ENCODE measurements at regions not wholly inside any gene's neighbourhood (a gene's known extent, or its start where the extent isn't known, plus 50 kb on each side); places are given as distances from the start of the nearest gene placed in this dataset.

DNA sequence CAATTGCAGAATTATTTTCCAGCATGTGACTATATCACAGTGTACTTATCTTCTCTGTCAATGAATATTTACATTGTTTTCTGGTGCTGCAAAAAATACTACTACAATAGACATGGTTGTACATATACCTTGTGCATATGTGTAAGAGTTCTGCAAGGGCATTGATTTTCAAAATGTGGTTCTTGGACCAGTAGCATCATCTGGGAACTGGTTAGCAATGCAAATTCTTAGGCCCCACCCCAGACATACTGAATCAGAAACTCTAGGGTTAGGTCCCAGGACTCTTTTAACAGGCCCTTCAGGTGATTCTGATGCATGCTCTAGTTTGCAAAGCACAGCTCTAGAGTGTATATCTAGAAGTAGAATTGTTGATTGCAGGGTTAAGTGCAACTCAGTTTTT lies 292.3 kb downstream of the ZNF621 start:
- DNase-seq (ENCODE audit: low read depth in 2 of 2) = no peak

DNA sequence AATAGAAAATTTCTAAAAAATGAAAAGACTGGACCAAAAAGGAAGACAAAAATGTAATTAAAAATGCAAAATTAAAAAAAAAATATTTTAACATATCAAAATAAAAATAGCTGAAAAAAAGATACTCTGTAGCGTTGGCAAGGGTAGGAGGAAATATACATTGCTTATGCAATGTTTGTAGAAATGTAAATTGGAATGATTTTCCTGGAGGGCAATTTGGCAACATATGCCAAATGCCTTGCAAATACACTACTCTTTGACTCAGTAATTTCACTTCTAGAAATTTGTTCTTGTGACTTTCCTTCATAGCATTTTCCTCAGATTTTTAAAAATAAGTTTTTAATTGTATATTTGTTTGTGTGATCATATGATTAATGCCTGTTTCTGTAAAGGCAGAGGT lies 296.6 kb downstream of the ZNF621 start:
- DNase-seq (ENCODE audit: low read depth in 2 of 2) = no peak

GRCh38 chr3:40827226-40827625 lies 302.5 kb downstream of the ZNF621 start:
- no peak for DNase-seq (ENCODE audit: low read depth in 2 of 2)

- DNase-seq (ENCODE audit: low read depth in 2 of 2) = no peak
Measured at GRCh38 chr3:40827942-40828688, 303.4 kb downstream of the ZNF621 start.

DNA sequence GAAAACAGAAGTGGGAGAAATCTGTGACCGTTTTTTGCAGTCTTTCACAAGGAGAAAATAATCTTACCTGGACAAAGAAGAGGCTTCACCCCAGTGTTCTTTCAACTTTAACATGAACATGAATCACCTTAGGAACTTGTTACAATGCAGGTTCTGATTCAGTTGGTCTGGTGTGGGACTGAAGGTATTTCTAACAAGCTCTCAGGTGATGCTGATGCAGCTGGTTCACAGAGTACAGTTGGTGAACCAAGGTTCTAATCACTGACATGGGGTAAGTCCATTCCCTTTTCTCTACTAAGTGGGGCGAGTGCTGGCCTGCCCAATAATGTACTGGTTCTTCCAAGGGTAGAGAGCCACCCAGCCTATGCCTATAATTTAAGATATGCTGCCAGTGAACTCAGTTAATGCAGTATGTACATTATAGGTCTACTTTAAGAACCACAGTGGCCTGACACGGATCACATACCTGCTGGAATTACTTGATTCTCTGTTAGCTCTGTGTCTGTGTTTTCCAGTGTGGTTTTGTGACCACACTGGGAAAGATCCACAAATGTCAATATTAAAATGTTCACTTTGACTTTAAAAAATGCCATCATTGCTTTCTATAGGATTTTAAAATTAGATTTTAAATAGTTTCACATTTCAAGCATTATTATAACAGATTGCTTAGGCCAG lies 304.1 kb downstream of the ZNF621 start:
- no peak for DNase-seq (ENCODE audit: low read depth in 2 of 2)

- DNase-seq (ENCODE audit: low read depth in 2 of 2) = no peak
Measured at GRCh38 chr3:40829876-40830275, 305.1 kb downstream of the ZNF621 start.

- no peak for DNase-seq (ENCODE audit: low read depth in 2 of 2)
Measured at GRCh38 chr3:40837300-40837699, 312.5 kb downstream of the ZNF621 start.

DNA sequence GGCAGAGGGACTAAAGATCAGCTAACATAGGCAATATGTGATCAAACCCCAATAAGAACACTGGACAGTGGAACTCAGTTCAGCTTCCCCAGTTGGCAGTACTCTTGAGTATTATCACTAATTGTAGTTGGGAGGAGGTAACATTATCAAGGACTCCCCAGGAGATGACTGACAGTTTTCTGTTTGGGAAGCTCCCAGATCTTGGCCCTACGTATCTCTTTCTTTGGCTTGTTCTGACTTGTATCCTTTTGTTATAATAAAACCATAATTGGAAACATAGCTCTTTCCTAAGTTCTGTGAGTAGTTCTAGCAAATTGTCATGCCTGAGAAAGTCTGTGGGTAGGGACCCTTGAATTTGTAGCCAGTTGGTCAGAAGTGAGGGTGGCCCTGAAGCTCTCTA lies 316.4 kb downstream of the ZNF621 start:
- no peak for DNase-seq (ENCODE audit: low read depth in 2 of 2)

GRCh38 chr3:40841570-40842109 lies 316.9 kb downstream of the ZNF621 start:
- no peak for DNase-seq (ENCODE audit: low read depth in 2 of 2)

GRCh38 chr3:40842714-40843113 lies 318.0 kb downstream of the ZNF621 start:
- no peak for DNase-seq (ENCODE audit: low read depth in 2 of 2)

GRCh38 chr3:40843208-40843624 lies 318.5 kb downstream of the ZNF621 start:
- DNase-seq (ENCODE audit: low read depth in 2 of 2) = no peak

DNA sequence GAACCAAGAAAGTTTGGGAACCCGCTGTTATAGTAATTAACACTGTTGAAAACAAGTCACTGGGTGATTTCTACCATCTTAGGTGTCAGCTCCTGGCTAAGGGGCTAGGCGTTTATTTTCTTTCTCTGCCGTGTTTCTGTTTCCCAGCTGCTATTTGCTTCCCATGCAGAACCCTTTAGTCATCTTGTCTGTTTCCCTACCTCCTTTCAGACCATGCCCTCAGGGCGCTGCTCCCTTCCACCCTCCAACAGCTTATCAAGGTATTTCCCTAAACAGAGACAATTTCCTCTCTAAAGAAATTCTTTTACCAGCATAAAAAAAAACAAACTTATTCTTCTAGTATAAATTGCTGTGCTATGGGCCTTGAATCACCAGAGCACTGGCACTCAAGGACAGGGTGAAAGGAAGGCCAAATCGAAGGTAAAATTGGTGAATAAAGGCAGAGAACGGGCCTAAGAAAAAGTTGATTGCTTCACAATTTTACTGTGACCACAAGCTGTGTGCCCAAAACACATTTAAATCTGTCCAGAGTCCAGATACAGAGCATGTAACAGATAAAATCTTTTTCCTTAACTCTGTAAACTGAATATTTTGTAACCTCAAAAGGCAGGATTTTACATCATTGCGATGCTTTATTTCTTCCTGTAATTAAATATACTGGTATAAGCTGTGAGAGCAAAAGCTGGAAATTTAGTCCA lies 319.2 kb downstream of the ZNF621 start:
- no peak for DNase-seq (ENCODE audit: low read depth in 2 of 2)

- no peak for DNase-seq (ENCODE audit: low read depth in 2 of 2)
Measured at GRCh38 chr3:40844896-40845295, 320.1 kb downstream of the ZNF621 start.

DNA sequence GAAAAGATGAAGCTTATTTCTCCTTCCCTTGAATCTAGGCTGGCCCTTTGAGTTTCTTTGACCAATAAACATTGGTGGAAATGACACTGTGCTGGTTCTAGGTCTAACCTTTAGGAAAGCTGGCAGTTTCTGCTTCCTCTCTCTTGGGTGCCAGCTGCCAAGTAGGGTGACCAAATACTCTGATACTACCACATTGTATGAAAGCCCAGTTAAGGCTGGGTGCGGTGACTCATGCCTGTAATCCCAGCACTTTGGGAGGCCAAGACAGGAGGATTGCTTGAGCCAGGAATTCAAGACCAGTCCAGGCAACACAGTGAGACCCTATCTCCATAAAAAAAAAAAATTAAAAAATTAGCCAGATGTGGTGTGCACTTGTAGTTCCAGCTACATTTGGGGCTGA lies 320.7 kb downstream of the ZNF621 start:
- no peak for DNase-seq (ENCODE audit: low read depth in 2 of 2)

- DNase-seq (ENCODE audit: low read depth in 2 of 2) = no peak
Measured at GRCh38 chr3:40845916-40846315, 321.2 kb downstream of the ZNF621 start.

- no peak for DNase-seq (ENCODE audit: low read depth in 2 of 2)
Measured at GRCh38 chr3:40846451-40846850, 321.7 kb downstream of the ZNF621 start.

GRCh38 chr3:40847551-40847992 lies 322.8 kb downstream of the ZNF621 start:
- DNase-seq (ENCODE audit: low read depth in 2 of 2) = no peak

DNA sequence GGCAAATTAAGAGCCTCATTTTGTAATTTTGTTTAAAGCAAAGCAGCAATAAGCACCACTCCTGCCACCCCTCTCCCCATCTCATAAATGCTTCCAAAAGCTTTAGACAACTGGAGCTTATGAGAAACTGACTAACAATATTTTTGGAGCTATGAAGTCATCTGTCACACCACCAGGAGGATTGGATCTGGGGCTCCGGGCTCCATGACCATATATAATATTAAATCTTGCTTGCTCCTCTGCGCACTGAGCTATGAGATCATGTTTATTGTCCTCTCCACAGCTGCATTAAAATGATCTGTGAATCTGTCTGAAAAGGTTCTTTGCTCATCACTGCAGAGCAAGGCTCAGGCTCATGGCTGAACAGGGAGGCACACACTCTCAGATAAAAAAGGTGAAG lies 323.7 kb downstream of the ZNF621 start:
- DNase-seq (ENCODE audit: low read depth in 2 of 2) = no peak

DNA sequence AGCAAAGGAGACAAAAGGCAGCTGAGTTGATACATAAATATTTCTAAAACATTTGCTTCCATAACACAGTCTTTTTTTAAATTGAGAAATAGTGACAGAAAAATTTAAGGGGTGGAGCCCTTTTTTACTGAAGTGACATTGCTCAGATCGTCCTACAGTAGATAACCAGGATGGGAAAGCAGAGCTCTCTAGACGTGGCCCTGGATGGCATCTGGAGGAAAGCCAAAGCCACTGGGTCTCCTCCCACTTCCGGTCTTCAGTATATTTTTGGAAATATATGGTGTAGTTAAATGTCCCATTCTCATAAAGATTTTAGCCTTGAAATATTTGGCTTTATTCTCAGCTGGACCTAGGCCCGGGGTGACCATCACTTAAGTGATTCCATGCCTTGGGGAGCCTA lies 326.1 kb downstream of the ZNF621 start:
- no peak for DNase-seq (ENCODE audit: low read depth in 2 of 2)

GRCh38 chr3:40851836-40852235 lies 327.1 kb downstream of the ZNF621 start:
- no peak for DNase-seq (ENCODE audit: low read depth in 2 of 2)

DNA sequence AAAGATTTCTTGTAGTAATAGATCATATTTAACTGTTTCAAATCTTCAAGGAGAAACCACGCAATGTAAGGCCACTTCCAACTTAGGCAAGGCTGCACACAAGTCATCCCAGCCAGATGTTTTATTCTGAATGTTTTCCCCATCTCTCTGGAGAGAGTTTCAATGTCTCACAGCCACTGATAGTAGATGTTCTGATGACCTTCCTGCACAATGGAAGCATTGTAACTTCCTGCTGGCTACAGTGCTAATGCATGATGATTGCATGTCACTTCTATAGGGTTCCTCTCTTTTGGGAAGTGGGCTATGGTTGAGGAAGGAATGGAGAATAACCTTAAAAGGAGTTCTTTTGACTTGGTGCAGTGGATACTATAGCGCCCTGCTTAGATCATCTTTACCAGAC lies 328.0 kb downstream of the ZNF621 start:
- DNase-seq (ENCODE audit: low read depth in 2 of 2) = no peak

DNA sequence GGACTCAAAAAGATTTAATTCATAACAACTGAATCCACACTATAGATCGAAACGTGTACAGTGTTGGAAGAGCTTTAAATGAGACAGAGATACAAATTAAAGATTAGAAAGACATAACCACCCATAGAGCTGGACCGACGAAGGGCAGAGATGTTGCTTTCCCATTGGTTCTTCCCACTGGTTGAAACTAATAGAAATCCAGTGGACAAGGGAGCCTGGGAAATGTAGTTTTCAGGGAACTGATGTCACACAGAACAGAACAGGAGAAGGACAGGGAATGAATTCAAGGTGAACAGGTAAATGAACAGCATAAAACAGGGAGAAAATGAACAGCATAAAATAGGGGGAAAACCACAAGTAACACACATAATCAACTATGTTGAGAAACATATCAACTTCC lies 328.7 kb downstream of the ZNF621 start:
- DNase-seq (ENCODE audit: low read depth in 2 of 2) = no peak

- DNase-seq (ENCODE audit: low read depth in 2 of 2) = no peak
Measured at GRCh38 chr3:40855871-40856270, 331.1 kb downstream of the ZNF621 start.

All from stimulated activated CD8-positive, alpha-beta memory T cell treated with anti-CD3 and anti-CD28 coated beads, Interleukin-2, amount 100 ng/mL, for 1 hour (primary cell).